Type B pancreatic cell (in vitro differentiated cells): ENCODE measurements at regions not wholly inside any gene's neighbourhood (a gene's known extent, or its start where the extent isn't known, plus 50 kb on each side); places are given as distances from the start of the nearest gene placed in this dataset.

Experiments used
- DNase-seq: peaks from one replicate; pipeline ENCODE4 v3.0.0; 2021; ENCODE audit warnings: mixed read lengths; ENCODE audit not compliant: unreplicated experiment; ENCODE audit errors: extremely low spot score
- H3K27ac Mint-ChIP-seq: 2 replicates; pipeline ENCODE4 v1.8.0; 2021; ENCODE audit warnings: mild to moderate bottlenecking, mixed read lengths
- H3K27me3 Mint-ChIP-seq: 2 replicates; pipeline ENCODE4 v1.8.0; 2021; ENCODE audit warnings: mixed read lengths
- H3K36me3 Mint-ChIP-seq: 2 replicates; pipeline ENCODE4 v1.8.0; 2021; ENCODE audit warnings: mixed read lengths
- H3K4me1 Mint-ChIP-seq: one replicate; pipeline ENCODE4 v1.8.0; 2021; ENCODE audit warnings: mixed read lengths; ENCODE audit not compliant: unreplicated experiment
- H3K4me3 Mint-ChIP-seq: 2 replicates; pipeline ENCODE4 v1.8.0; 2021; ENCODE audit warnings: mild to moderate bottlenecking, mixed read lengths
- H3K9me3 Mint-ChIP-seq: 2 replicates; pipeline ENCODE4 v1.8.0; 2021; ENCODE audit warnings: mixed read lengths
- CTCF ChIP-seq: fragments of 200-600 bp; sonication (generic); conservative IDR thresholded peaks from 2 replicates; pipeline ENCODE4 v1.5.0; 2021; ENCODE audit warnings: antibody characterized with exemption, mild to moderate bottlenecking

GRCh38 chr10:44511601-44512000 is 126.7 kb upstream of the CXCL12 start:
- Mint-ChIP-seq H3K4me1 (peaks cover 13% of the 10 kb centered on the region), H3K9me3 (no peaks in the 10 kb centered on the region), H3K27me3 (peaks cover 4% of the 10 kb centered on the region), H3K36me3 (no peaks in the 10 kb centered on the region), H3K4me3 (no peak overlapping the region), H3K27ac (no peak overlapping the region)
- no peak for TF ChIP-seq CTCF
- DNase-seq = no peak

- Mint-ChIP-seq H3K36me3 (no peaks in the 10 kb centered on the region), H3K4me3 (no peak overlapping the region), H3K27me3 (no peaks in the 10 kb centered on the region), H3K9me3 (no peaks in the 10 kb centered on the region), H3K4me1 (peaks cover 15% of the 10 kb centered on the region), H3K27ac (no peak overlapping the region)
- TF ChIP-seq CTCF = no peak
- DNase-seq = no peak
These were observed 127.6 kb upstream of the CXCL12 start for GRCh38 chr10:44512431-44513022.

GRCh38 chr10:44513591-44513990 is 128.7 kb upstream of the CXCL12 start:
- no peaks in the 10 kb centered on the region for H3K9me3 Mint-ChIP-seq
- H3K4me3 Mint-ChIP-seq = no peak overlapping the region
- no peak overlapping the region for H3K27ac Mint-ChIP-seq
- H3K36me3 Mint-ChIP-seq = no peaks in the 10 kb centered on the region
- no peak for TF ChIP-seq CTCF
- DNase-seq = no peak
- H3K27me3 Mint-ChIP-seq = no peaks in the 10 kb centered on the region
- H3K4me1 Mint-ChIP-seq = peaks cover 15% of the 10 kb centered on the region

GRCh38 chr10:44516891-44517290 is 132.0 kb upstream of the CXCL12 start:
- H3K9me3 Mint-ChIP-seq = no peaks in the 10 kb centered on the region
- no peak for DNase-seq
- TF ChIP-seq CTCF = no peak
- no peak overlapping the region for H3K4me3 Mint-ChIP-seq
- H3K4me1 Mint-ChIP-seq = peaks cover 15% of the 10 kb centered on the region
- H3K27ac Mint-ChIP-seq = no peak overlapping the region
- no peaks in the 10 kb centered on the region for H3K27me3 Mint-ChIP-seq
- no peaks in the 10 kb centered on the region for H3K36me3 Mint-ChIP-seq

GRCh38 chr10:44517635-44518034 is 132.7 kb upstream of the CXCL12 start:
- TF ChIP-seq CTCF = peak; percentile 51
- H3K36me3 Mint-ChIP-seq = no peaks in the 10 kb centered on the region
- H3K4me3 Mint-ChIP-seq = no peak overlapping the region
- H3K27ac Mint-ChIP-seq = no peak overlapping the region
- H3K4me1 Mint-ChIP-seq = peaks cover 11% of the 10 kb centered on the region
- DNase-seq = no peak
- no peaks in the 10 kb centered on the region for H3K9me3 Mint-ChIP-seq
- H3K27me3 Mint-ChIP-seq = no peaks in the 10 kb centered on the region

GRCh38 chr10:44519361-44519760 is 134.5 kb upstream of the CXCL12 start:
- H3K9me3 Mint-ChIP-seq = peaks cover 5% of the 10 kb centered on the region
- TF ChIP-seq CTCF = no peak
- no peak for DNase-seq
- peaks cover 5% of the 10 kb centered on the region for H3K4me1 Mint-ChIP-seq
- H3K4me3 Mint-ChIP-seq = no peak overlapping the region
- no peaks in the 10 kb centered on the region for H3K36me3 Mint-ChIP-seq
- no peaks in the 10 kb centered on the region for H3K27me3 Mint-ChIP-seq
- H3K27ac Mint-ChIP-seq = no peak overlapping the region
